ENCODE measurements at regions not wholly inside any gene's neighbourhood (a gene's known extent, or its start where the extent isn't known, plus 50 kb on each side); places are given as distances from the start of the nearest gene placed in this dataset.

DNA sequence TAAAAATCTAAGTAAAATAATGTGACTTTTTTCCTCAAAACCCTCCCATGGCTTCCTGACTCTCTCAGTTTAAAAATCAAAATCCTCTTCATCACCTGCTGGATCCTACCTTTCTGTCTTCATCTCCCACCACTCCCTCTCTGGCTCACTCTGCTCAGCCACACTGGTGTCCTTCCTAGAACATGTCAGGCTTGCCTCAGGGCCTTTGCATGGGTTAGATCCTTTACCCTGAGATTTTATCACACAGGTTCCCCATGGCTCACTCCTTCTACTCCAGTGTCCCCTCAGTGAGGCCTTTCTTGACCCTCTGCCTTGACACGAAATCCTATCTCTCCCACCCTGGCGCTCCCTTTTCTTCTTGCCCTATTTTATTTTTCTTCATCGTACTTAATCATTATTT lies 141.8 kb downstream of the RPL22L1 start:
- TF ChIP-seq, protein P1, sequence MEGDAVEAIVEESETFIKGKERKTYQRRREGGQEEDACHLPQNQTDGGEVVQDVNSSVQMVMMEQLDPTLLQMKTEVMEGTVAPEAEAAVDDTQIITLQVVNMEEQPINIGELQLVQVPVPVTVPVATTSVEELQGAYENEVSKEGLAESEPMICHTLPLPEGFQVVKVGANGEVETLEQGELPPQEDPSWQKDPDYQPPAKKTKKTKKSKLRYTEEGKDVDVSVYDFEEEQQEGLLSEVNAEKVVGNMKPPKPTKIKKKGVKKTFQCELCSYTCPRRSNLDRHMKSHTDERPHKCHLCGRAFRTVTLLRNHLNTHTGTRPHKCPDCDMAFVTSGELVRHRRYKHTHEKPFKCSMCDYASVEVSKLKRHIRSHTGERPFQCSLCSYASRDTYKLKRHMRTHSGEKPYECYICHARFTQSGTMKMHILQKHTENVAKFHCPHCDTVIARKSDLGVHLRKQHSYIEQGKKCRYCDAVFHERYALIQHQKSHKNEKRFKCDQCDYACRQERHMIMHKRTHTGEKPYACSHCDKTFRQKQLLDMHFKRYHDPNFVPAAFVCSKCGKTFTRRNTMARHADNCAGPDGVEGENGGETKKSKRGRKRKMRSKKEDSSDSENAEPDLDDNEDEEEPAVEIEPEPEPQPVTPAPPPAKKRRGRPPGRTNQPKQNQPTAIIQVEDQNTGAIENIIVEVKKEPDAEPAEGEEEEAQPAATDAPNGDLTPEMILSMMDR (IDR thresholded peaks at IDR 0.05) = no peak
- TF ChIP-seq POLR2AphosphoS5 (IDR thresholded peaks at IDR 0.05) (no peak), POLR2A (IDR thresholded peaks at IDR 0.05) (no peak)

Measured in breast epithelium (tissue), 3 donors.